Ecto neural progenitor cell (in vitro differentiated cells): ENCODE measurements at regions not wholly inside any gene's neighbourhood (a gene's known extent, or its start where the extent isn't known, plus 50 kb on each side); places are given as distances from the start of the nearest gene placed in this dataset.
"Not testable (repeated sequence)": the region's sequence is repeated elsewhere in the genome, so short reads cannot be mapped to it uniquely, and the experiment has no call there.

Experiments used
- DNase-seq: peaks from one replicate; pipeline ENCODE4 v3.0.0-alpha.2; 2018; ENCODE audit warnings: low spot score

- no peak for DNase-seq
These were observed 453.7 kb upstream of the RUNX1 start for GRCh38 chr21:35502821-35503220.

GRCh38 chr21:35497522-35497921 is 448.4 kb upstream of the RUNX1 start:
- DNase-seq, result not testable (repeated sequence)

GRCh38 chr21:35491920-35492678 is 443.0 kb upstream of the RUNX1 start:
- no peak for DNase-seq

GRCh38 chr21:35491114-35491513 is 442.0 kb upstream of the RUNX1 start:
- no peak for DNase-seq

- no peak for DNase-seq
These were observed 440.4 kb upstream of the RUNX1 start for GRCh38 chr21:35489389-35489980.

- no peak for DNase-seq
These were observed 439.8 kb upstream of the RUNX1 start for GRCh38 chr21:35488946-35489345.

GRCh38 chr21:35485364-35485763 is 436.3 kb upstream of the RUNX1 start:
- DNase-seq, result no peak

- DNase-seq, result no peak
These were observed 435.7 kb upstream of the RUNX1 start for GRCh38 chr21:35484851-35485250.

- no peak for DNase-seq
These were observed 434.9 kb upstream of the RUNX1 start for GRCh38 chr21:35484032-35484431.

- no peak for DNase-seq
These were observed 434.0 kb upstream of the RUNX1 start for GRCh38 chr21:35482933-35483662.

GRCh38 chr21:35482096-35482495 is 433.0 kb upstream of the RUNX1 start:
- DNase-seq, result no peak

- no peak for DNase-seq
These were observed 431.9 kb upstream of the RUNX1 start for GRCh38 chr21:35481005-35481404.

GRCh38 chr21:35479529-35479928 is 430.4 kb upstream of the RUNX1 start:
- no peak for DNase-seq

GRCh38 chr21:35479065-35479448 is 430.0 kb upstream of the RUNX1 start:
- DNase-seq, result no peak

- no peak for DNase-seq
These were observed 429.3 kb upstream of the RUNX1 start for GRCh38 chr21:35478161-35479064.

GRCh38 chr21:35477622-35478021 is 428.5 kb upstream of the RUNX1 start:
- no peak for DNase-seq

GRCh38 chr21:35476621-35477395 is 427.7 kb upstream of the RUNX1 start:
- DNase-seq, result no peak

GRCh38 chr21:35475762-35476161 is 426.7 kb upstream of the RUNX1 start:
- no peak for DNase-seq

GRCh38 chr21:35475009-35475408 is 425.9 kb upstream of the RUNX1 start:
- no peak for DNase-seq

- no peak for DNase-seq
These were observed 424.4 kb upstream of the RUNX1 start for GRCh38 chr21:35473496-35473895.

GRCh38 chr21:35470522-35470921 is 421.4 kb upstream of the RUNX1 start:
- no peak for DNase-seq
